HEK293T (cell line): ENCODE measurements at regions not wholly inside any gene's neighbourhood (a gene's known extent, or its start where the extent isn't known, plus 50 kb on each side); places are given as distances from the start of the nearest gene placed in this dataset.

Experiments
- ELF4 ChIP-seq: fragments of 450-650 bp; IDR thresholded peaks from 2 replicates; pipeline ENCODE4 v1.6.1; 2017; ENCODE audit warnings: antibody characterized with exemption
- FOXA1 ChIP-seq: fragments of 450-650 bp; IDR thresholded peaks from 2 replicates; pipeline ENCODE4 v1.6.1; 2016; ENCODE audit warnings: mild to moderate bottlenecking
- FOXK2 ChIP-seq: fragments of 450-650 bp; IDR thresholded peaks from 2 replicates; pipeline ENCODE4 v1.6.1; 2016; ENCODE audit warnings: mild to moderate bottlenecking
- FOXM1 ChIP-seq: fragments of 450-650 bp; IDR thresholded peaks from 2 replicates; pipeline ENCODE4 v1.6.1; 2017; ENCODE audit warnings: mild to moderate bottlenecking, borderline replicate concordance
- L3MBTL2 ChIP-seq: fragments of 450-650 bp; conservative IDR thresholded peaks from 2 replicates; pipeline ENCODE4 v1.6.1; 2016; ENCODE audit warnings: mild to moderate bottlenecking
- LEF1 ChIP-seq: fragments of 450-650 bp; IDR thresholded peaks from 2 replicates; pipeline ENCODE4 v1.6.1; 2017; ENCODE audit warnings: mild to moderate bottlenecking, borderline replicate concordance
- SP1 ChIP-seq: fragments of 450-650 bp; IDR thresholded peaks from 2 replicates; pipeline ENCODE4 v1.6.1; 2017
- TF ChIP-seq, protein P1 (sequence below): fragments of 450-650 bp; IDR thresholded peaks from 2 replicates; pipeline ENCODE4 v1.6.1; 2016

DNA sequence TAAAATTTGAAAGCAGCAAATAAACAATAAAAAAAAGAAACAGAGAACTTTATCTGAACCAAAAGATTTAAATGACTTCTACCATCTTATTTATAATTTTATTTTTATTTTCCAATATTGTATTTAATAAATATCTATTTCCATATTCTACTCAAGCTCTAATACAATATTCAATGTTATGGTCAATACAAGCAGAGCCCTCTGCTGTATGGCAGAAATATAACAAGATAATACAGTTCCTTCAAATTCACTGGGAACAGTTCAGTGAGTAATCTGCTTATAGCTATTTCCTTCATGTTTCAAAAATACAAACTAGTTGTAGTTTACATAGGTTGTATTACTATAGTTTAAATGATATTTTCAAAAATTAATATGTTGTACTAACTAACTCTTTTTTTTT is 332.7 kb downstream of the PRDM9 start:
- TF ChIP-seq FOXM1 (no peak), SP1 (no peak), FOXK2 (no peak), L3MBTL2 (no peak), FOXA1 (no peak), LEF1 (no peak), ELF4 (no peak)
- TF ChIP-seq, protein P1, sequence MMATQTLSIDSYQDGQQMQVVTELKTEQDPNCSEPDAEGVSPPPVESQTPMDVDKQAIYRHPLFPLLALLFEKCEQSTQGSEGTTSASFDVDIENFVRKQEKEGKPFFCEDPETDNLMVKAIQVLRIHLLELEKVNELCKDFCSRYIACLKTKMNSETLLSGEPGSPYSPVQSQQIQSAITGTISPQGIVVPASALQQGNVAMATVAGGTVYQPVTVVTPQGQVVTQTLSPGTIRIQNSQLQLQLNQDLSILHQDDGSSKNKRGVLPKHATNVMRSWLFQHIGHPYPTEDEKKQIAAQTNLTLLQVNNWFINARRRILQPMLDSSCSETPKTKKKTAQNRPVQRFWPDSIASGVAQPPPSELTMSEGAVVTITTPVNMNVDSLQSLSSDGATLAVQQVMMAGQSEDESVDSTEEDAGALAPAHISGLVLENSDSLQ = no peak
